A673 (cell line): ENCODE measurements at regions not wholly inside any gene's neighbourhood (a gene's known extent, or its start where the extent isn't known, plus 50 kb on each side); places are given as distances from the start of the nearest gene placed in this dataset.

Experiments
- BruUV-seq: library from RNA; stranded (reverse); fragments of 400-500 nt; replicated peaks from 2 replicates; lab custom pipeline; 2021; lab: Mats Ljungman, UMichigan
- CTCF ChIA-PET: fragments of 300-600 bp; sonication (Branson Sonifier 250); formaldehyde crosslinking; loops from one replicate; lab custom pipeline; 2022; ENCODE audit warnings: antibody characterized with exemption; lab: Charles Lee
- POLR2A ChIA-PET: fragments of 300-600 bp; sonication (Branson Sonifier 250); formaldehyde crosslinking; loops from one replicate; lab custom pipeline; 2022; ENCODE audit warnings: antibody characterized with exemption; ENCODE audit not compliant: low non-redundant PET; lab: Charles Lee
- DNase-seq: peaks from one replicate; pipeline ENCODE4 v3.0.0-alpha.2; 2015; ENCODE audit warnings: low spot score
- H3K27ac ChIP-seq: fragments of 200-600 bp; sonication (generic); 2 replicates; pipeline ENCODE4 v1.5.1; 2016; ENCODE audit warnings: mixed run types, low read depth, mild to moderate bottlenecking, mixed read lengths, antibody characterized with exemption, low read length; ENCODE audit not compliant: poor library complexity, severe bottlenecking
- H3K27me3 ChIP-seq: fragments of 200-600 bp; sonication (generic); replicated peaks from 2 replicates; pipeline ENCODE4 v1.6.1; 2017; ENCODE audit warnings: mixed run types, low read depth, mild to moderate bottlenecking, mixed read lengths, antibody characterized with exemption, low read length; ENCODE audit not compliant: insufficient read depth, poor library complexity
- H3K36me3 ChIP-seq: fragments of 200-600 bp; sonication (generic); 2 replicates; pipeline ENCODE4 v1.6.1; 2016; ENCODE audit warnings: mixed run types, mild to moderate bottlenecking, mixed read lengths, antibody characterized with exemption, low read length; ENCODE audit not compliant: insufficient read depth, poor library complexity, severe bottlenecking
- H3K4me1 ChIP-seq: fragments of 200-600 bp; sonication (generic); 2 replicates; pipeline ENCODE4 v1.6.1; 2017; ENCODE audit warnings: mixed run types, mild to moderate bottlenecking, mixed read lengths, antibody characterized with exemption, low read length; ENCODE audit not compliant: insufficient read depth, poor library complexity, severe bottlenecking
- H3K4me3 ChIP-seq: fragments of 200-600 bp; sonication (generic); 2 replicates; pipeline ENCODE4 v1.5.1; 2016; ENCODE audit warnings: low read depth, mixed run types, mild to moderate bottlenecking, mixed read lengths, low read length; ENCODE audit not compliant: poor library complexity, severe bottlenecking
- H3K9me3 ChIP-seq: fragments of 200-600 bp; sonication (generic); 2 replicates; pipeline ENCODE4 v1.6.1; 2016; ENCODE audit warnings: mixed run types, low read depth, mild to moderate bottlenecking, mixed read lengths, antibody characterized with exemption, low read length; ENCODE audit not compliant: poor library complexity, severe bottlenecking
- EZH2 ChIP-seq: fragments of 200-600 bp; sonication (generic); IDR thresholded peaks from 2 replicates; pipeline ENCODE4 v1.6.1; 2017; ENCODE audit warnings: borderline replicate concordance, low read depth, mild to moderate bottlenecking, mixed read lengths, antibody characterized with exemption, low read length; ENCODE audit not compliant: poor library complexity, severe bottlenecking
- intact Hi-C: fragments of 100-400 bp; cut with micrococcal nuclease; formaldehyde crosslinking; loops from one replicate; pipeline ENCODE4 v1.10.0; 2022; ENCODE audit not compliant: unreplicated experiment
- TF ChIP-seq, protein P1 (sequence below): fragments of 300-800, 200-600 bp; sonication (generic); conservative IDR thresholded peaks from 2 replicates; pipeline ENCODE4 v1.5.1; 2017; ENCODE audit warnings: low read depth, mild to moderate bottlenecking, antibody characterized with exemption, low read length, moderate library complexity, mixed read lengths

DNA sequence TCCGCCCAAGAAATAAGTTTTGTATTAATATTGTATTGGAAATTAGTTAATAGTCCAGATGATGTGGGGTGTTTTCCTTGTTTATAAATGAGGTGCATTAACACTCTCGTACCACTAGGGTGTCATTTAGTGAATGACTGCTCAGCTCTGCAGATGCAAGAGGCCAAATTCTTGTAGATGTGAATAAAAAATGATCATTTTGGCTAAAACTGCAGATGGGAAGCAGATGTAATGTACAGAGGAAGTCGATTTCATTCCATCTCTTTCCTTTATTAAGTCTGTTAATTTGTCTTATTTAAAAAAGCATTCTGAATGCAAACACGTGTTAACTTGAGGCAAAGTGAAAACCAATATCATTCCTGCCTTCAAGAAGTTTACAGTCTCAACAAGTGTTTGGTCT is 108.1 kb downstream of the DHX15 start:
- Histone ChIP-seq H3K4me1 (peaks cover 14% of the 10 kb centered on the region), H3K4me3 (no peak overlapping the region), H3K27me3 (peaks cover 29% of the 10 kb centered on the region), H3K36me3 (no peaks in the 10 kb centered on the region), H3K9me3 (no peaks in the 10 kb centered on the region), H3K27ac (no peak overlapping the region)
- intact Hi-C loops, result no loop called here
- ChIA-PET CTCF (no interaction called here), POLR2A (no interaction called here)
- BruUV-seq, result no TSS peak
- DNase-seq, result peak; percentile 22
- TF ChIP-seq EZH2, result no peak
- TF ChIP-seq, protein P1, sequence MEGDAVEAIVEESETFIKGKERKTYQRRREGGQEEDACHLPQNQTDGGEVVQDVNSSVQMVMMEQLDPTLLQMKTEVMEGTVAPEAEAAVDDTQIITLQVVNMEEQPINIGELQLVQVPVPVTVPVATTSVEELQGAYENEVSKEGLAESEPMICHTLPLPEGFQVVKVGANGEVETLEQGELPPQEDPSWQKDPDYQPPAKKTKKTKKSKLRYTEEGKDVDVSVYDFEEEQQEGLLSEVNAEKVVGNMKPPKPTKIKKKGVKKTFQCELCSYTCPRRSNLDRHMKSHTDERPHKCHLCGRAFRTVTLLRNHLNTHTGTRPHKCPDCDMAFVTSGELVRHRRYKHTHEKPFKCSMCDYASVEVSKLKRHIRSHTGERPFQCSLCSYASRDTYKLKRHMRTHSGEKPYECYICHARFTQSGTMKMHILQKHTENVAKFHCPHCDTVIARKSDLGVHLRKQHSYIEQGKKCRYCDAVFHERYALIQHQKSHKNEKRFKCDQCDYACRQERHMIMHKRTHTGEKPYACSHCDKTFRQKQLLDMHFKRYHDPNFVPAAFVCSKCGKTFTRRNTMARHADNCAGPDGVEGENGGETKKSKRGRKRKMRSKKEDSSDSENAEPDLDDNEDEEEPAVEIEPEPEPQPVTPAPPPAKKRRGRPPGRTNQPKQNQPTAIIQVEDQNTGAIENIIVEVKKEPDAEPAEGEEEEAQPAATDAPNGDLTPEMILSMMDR, result peak; percentile 65

GRCh38 chr4:24475756-24476155 is 108.6 kb downstream of the DHX15 start:
- TF ChIP-seq, protein P1, result no peak
- peaks cover 34% of the 10 kb centered on the region for H3K27me3 ChIP-seq
- ChIA-PET POLR2A (no interaction called here), CTCF (no interaction called here)
- peaks cover 15% of the 10 kb centered on the region for H3K4me1 ChIP-seq
- intact Hi-C loops, result no loop called here
- no peaks in the 10 kb centered on the region for H3K36me3 ChIP-seq
- BruUV-seq, result no TSS peak
- no peak for DNase-seq
- no peak overlapping the region for H3K27ac ChIP-seq
- H3K4me3 ChIP-seq, result no peak overlapping the region
- H3K9me3 ChIP-seq, result no peaks in the 10 kb centered on the region

GRCh38 chr4:24473309-24473721 is 111.0 kb downstream of the DHX15 start:
- no TSS peak for BruUV-seq
- ChIA-PET POLR2A (interaction anchor here (0.7 kb wide), 1 partner anchor 507 kb away, joined by 4 read pairs; no protein-coding TSS in a partner anchor), CTCF (interaction anchor here (0.5 kb wide), 1 partner anchor 548 kb away, joined by 13 read pairs; no protein-coding TSS in a partner anchor)
- DNase-seq, result peak; percentile 32
- H3K27ac ChIP-seq, result no peak overlapping the region
- H3K36me3 ChIP-seq, result no peaks in the 10 kb centered on the region
- TF ChIP-seq, protein P1, result no peak
- TF ChIP-seq EZH2, result no peak
- H3K4me1 ChIP-seq, result peaks cover 15% of the 10 kb centered on the region
- peaks cover 58% of the 10 kb centered on the region for H3K27me3 ChIP-seq
- H3K4me3 ChIP-seq, result peak overlapping the region; percentile 49
- intact Hi-C loops, result no loop called here
- H3K9me3 ChIP-seq, result no peaks in the 10 kb centered on the region
